ENCODE measurements at regions not wholly inside any gene's neighbourhood (a gene's known extent, or its start where the extent isn't known, plus 50 kb on each side); places are given as distances from the start of the nearest gene placed in this dataset.

GRCh38 chr1:232517204-232517603 is 112.7 kb downstream of the SIPA1L2 start:
- TF ChIP-seq MAZ (IDR thresholded peaks at IDR 0.05; ENCODE audit: borderline replicate concordance, low read depth, low read length), result no peak
- TF ChIP-seq CTCF (conservative IDR thresholded peaks at IDR 0.05; ENCODE audit: low read depth, low read length), result no peak
- no peak for TF ChIP-seq FOS (IDR thresholded peaks at IDR 0.05; ENCODE audit: low read depth, low read length)
- TF ChIP-seq POLR2A (IDR thresholded peaks at IDR 0.05; ENCODE audit: low read depth, low read length), result no peak

All from IMR-90 (cell line).